Dermis microvascular lymphatic vessel endothelial cell (primary cell): ENCODE measurements at regions not wholly inside any gene's neighbourhood (a gene's known extent, or its start where the extent isn't known, plus 50 kb on each side); places are given as distances from the start of the nearest gene placed in this dataset.
"Not testable (repeated sequence)": the region's sequence is repeated elsewhere in the genome, so short reads cannot be mapped to it uniquely, and the experiment has no call there.

ENCODE experiments used
- DNase-seq, 2 donors: peaks; one replicate each; pipeline versions ENCODE4 v3.0.0 to v3.0.0-alpha.2; 2010; ENCODE audit warnings: low read depth in 2 of 2

DNA sequence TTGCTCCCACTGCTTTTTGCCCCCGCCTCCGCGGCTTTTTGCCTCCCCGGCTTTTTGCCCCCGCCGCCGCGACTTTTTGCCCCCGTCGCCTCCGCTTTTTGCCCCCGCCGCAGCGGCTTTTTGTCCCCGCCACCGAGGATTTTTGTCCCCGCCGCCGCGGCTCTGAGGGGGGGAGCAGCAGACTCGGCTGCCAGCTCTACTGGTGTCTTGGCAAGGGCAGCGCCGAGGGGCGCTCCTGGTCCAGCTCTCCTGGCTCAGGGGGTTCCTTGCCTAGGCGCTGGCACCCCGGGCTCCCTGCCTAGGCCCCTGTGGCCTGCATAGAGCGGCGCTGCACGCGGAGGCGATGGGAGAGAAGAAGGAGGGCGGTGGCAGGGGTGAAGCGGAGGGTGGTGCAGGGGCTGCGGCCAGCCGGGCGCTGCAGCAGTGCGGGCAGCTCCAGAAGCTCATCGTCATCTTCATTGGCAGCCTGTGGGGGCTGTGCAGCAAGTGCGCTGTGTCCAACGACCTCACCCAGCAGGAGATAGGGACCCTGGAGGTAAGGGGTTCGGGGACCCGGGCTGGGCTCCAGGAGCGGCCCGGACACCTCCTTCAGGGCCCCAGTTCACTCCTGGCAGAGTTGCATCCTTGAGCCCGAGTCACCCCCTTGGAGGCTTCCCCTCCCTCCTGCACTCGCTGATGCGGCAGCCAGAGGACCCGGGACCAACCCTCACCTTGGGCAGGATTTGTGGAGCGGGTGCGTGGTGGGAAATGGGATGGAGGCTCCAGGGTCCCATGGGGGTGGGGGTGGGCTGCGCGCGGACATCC, 642.4 kb downstream of the GOLGA6L6 start:
- DNase-seq: no peak

DNA sequence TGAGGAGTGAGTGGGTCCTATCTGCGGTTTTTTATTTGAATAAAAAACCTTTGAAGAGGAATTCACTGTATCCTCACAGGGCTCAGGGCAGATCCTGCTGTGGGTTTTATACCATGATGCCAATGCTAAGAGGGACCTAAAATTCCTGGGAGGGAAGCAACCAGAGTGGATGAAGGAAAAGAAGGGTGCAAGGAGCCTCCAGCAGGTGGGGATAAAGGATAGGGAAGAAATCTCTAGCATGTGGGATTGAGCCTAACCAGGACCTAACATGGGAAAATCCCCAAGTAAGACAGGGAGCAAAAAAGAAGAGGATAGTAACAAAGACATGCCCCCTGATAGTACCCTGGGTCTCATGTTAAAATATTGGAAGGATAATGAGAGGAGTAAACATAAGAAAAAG, 652.8 kb downstream of the GOLGA6L6 start:
- not testable (repeated sequence) for DNase-seq

DNA sequence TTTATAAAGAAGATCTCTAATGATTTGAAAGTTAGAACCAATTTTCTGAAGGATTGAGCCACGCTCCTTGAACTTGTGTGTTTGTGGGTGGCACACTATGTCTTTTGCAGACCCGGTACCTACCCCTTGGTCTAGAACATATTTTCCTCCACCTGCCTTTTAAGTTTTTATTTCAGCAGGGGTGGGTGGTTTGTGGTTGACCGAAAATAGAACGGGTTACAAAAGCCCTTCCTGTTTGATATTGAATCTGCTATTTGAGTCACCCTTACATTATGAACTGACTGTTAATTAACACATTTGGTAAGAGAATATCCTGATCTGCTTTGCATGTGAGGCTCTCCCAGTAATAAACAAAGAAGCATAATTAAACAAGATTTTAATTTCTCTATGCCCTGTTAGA, 697.5 kb downstream of the GOLGA6L6 start:
- DNase-seq: not testable (repeated sequence)
